Skeletal muscle satellite cell (primary cell): ENCODE measurements at regions not wholly inside any gene's neighbourhood (a gene's known extent, or its start where the extent isn't known, plus 50 kb on each side); places are given as distances from the start of the nearest gene placed in this dataset.

Experiments used
- H3K27me3 ChIP-seq: 2 replicates; pipeline ENCODE4 v1.7.0; 2013; ENCODE audit warnings: low read length; ENCODE audit not compliant: control insufficient read depth, insufficient read depth
- H3K36me3 ChIP-seq: 2 replicates; pipeline ENCODE4 v1.7.0; 2013; ENCODE audit warnings: mild to moderate bottlenecking, control low read depth, low read length; ENCODE audit not compliant: insufficient read depth
- H3K4me1 ChIP-seq: 2 replicates; pipeline ENCODE4 v1.7.0; 2013; ENCODE audit warnings: low read length; ENCODE audit not compliant: control insufficient read depth, insufficient read depth
- H3K4me2 ChIP-seq: 2 replicates; pipeline ENCODE4 v1.7.0; 2013; ENCODE audit warnings: mild to moderate bottlenecking, low read length
- H3K4me3 ChIP-seq: 2 replicates; pipeline ENCODE4 v1.7.0; 2013; ENCODE audit warnings: low read length
- H3K9ac ChIP-seq: 2 replicates; pipeline ENCODE4 v1.7.0; 2013; ENCODE audit warnings: mild to moderate bottlenecking, low read depth, low read length, moderate library complexity
- H3K9me3 ChIP-seq: replicated peaks from 2 replicates; pipeline ENCODE4 v1.7.0; 2013; ENCODE audit warnings: mild to moderate bottlenecking, control low read depth, low read length

DNA sequence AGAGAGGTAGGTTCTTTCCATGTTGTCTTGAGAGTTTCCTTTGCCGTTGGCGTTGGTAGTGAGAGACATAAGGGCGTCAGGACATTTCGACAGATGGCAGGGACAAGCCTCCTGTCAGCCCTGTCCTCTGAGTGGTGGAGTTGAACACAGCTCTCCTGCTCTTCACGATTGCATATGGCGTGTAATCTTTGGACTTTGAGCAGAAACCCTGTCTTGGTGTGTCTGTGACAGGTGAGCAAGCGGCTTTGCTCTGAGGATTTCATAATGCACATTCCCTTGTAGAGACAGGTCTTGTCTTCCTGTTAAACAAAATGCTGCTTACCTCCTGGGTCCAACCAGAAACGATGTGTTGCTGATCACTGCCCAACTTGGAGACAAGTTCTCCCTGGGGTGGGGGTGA is 146.5 kb downstream of the NXNL2 start:
- Histone ChIP-seq H3K4me3 (no peak overlapping the region), H3K27me3 (no peaks in the 10 kb centered on the region), H3K36me3 (no peaks in the 10 kb centered on the region), H3K4me2 (no peak overlapping the region), H3K9ac (no peak overlapping the region), H3K9me3 (no peaks in the 10 kb centered on the region), H3K4me1 (peaks cover 14% of the 10 kb centered on the region)

- Histone ChIP-seq H3K36me3 (no peaks in the 10 kb centered on the region), H3K27me3 (no peaks in the 10 kb centered on the region), H3K9me3 (no peaks in the 10 kb centered on the region), H3K4me2 (no peak overlapping the region), H3K4me3 (no peak overlapping the region), H3K4me1 (peaks cover 14% of the 10 kb centered on the region), H3K9ac (no peak overlapping the region)
These were observed 147.5 kb downstream of the NXNL2 start for GRCh38 chr9:88682431-88682831.

- H3K36me3 ChIP-seq = no peaks in the 10 kb centered on the region
- H3K27me3 ChIP-seq = no peaks in the 10 kb centered on the region
- H3K4me3 ChIP-seq = no peak overlapping the region
- H3K4me2 ChIP-seq = no peak overlapping the region
- no peaks in the 10 kb centered on the region for H3K9me3 ChIP-seq
- no peak overlapping the region for H3K9ac ChIP-seq
- H3K4me1 ChIP-seq = peaks cover 14% of the 10 kb centered on the region
These were observed 149.1 kb downstream of the NXNL2 start for GRCh38 chr9:88684046-88684445.

DNA sequence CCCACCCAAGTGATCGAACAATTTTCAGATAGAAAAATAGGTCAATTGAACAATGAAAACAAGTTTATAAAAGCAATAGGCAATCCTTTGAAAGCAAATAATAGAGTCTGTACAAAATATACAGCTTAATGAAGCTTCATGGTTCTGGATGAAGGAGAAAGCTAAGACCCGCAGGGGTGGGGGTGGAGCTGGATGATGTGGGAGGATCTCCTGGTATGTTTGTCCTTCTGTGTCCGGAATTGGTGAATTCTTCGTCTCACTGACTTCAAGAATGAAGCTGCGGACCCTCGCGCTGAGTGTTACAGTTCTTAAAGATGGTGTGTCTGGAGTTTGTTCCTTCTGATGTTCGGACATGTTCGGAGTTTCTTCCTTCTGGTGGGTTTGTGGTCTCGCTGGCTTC is 149.9 kb downstream of the NXNL2 start:
- Histone ChIP-seq H3K36me3 (no peaks in the 10 kb centered on the region), H3K27me3 (no peaks in the 10 kb centered on the region), H3K9ac (no peak overlapping the region), H3K4me3 (no peak overlapping the region), H3K9me3 (no peaks in the 10 kb centered on the region), H3K4me2 (no peak overlapping the region), H3K4me1 (peaks cover 11% of the 10 kb centered on the region)

DNA sequence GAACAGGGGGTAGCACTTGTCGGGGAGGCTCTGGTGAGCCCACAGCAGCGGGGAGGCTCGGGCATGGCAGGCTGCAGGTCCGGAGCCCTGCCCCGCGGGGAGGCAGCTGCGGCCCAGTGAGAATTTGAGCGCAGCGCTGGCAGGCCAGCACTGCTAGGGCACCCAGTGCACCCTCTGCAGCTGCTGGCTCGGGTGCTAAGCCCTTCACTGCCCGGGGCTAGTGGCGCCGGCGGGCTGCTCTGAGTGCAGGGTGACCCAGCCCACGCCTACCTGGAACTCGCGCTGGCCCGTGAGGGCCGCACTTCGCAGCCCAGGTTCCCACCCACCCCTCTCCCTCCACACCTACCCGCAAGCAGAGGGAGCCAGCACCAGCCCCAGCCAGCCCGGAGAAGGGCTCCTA is 151.0 kb downstream of the NXNL2 start:
- no peaks in the 10 kb centered on the region for H3K9me3 ChIP-seq

GRCh38 chr9:88689509-88690298 is 154.7 kb downstream of the NXNL2 start:
- Histone ChIP-seq H3K9me3 (peaks cover 3% of the 10 kb centered on the region), H3K27me3 (no peaks in the 10 kb centered on the region), H3K9ac (no peak overlapping the region), H3K4me1 (peaks cover 13% of the 10 kb centered on the region), H3K4me2 (no peak overlapping the region), H3K36me3 (no peaks in the 10 kb centered on the region), H3K4me3 (no peak overlapping the region)

More for the DNA sequence above, 151.0 kb downstream of the NXNL2 start:
- H3K9ac ChIP-seq = no peak overlapping the region
- H3K27me3 ChIP-seq = no peaks in the 10 kb centered on the region
- H3K4me2 ChIP-seq = no peak overlapping the region
- H3K4me1 ChIP-seq = peaks cover under 1% of the 10 kb centered on the region
- H3K36me3 ChIP-seq = no peaks in the 10 kb centered on the region
- H3K4me3 ChIP-seq = no peak overlapping the region

GRCh38 chr9:88690628-88691027 is 155.7 kb downstream of the NXNL2 start:
- H3K4me3 ChIP-seq = no peak overlapping the region
- no peak overlapping the region for H3K4me2 ChIP-seq
- no peaks in the 10 kb centered on the region for H3K36me3 ChIP-seq
- peaks cover 14% of the 10 kb centered on the region for H3K4me1 ChIP-seq
- peaks cover 3% of the 10 kb centered on the region for H3K9me3 ChIP-seq
- no peak overlapping the region for H3K9ac ChIP-seq
- no peaks in the 10 kb centered on the region for H3K27me3 ChIP-seq

DNA sequence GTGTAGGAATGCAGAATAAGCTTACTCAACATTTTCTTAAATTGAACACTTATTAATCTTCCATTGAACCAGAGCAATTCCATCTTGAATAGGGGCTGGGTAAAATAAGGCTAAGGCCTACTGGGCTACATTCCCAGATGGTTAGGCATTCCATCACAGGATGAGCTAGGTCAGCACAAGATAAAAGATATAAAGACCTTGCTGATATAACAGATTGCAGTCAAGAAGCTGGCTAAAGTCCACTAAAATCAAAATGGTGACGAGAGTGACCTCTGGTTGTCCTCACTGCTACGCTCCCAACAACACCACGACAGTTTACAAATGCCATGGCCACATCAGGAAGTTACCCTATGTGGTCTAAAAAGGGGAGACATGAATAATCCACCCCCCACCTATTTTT is 156.1 kb downstream of the NXNL2 start:
- Histone ChIP-seq H3K27me3 (no peaks in the 10 kb centered on the region), H3K9me3 (peaks cover 3% of the 10 kb centered on the region), H3K4me2 (no peak overlapping the region), H3K9ac (no peak overlapping the region), H3K4me3 (no peak overlapping the region), H3K36me3 (no peaks in the 10 kb centered on the region), H3K4me1 (peaks cover 14% of the 10 kb centered on the region)

DNA sequence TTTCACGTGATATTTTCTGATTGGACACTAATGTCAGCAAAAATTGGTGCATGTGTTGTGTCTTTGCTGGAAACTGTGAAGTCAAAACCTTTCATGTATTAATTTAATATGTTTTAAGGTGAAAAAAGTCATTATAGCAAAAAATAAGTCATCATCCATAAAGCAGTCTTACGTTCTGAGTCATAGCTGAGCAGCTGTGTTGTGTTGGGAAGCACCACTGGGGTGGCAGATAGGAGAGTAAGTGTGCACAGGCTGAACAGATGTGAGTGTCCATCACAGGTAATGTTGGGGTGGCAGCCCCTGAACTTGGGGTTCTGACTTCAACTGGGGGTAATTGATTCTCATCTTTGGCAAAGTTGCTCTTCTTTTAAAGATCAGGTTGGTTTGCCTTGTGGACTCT is 156.8 kb downstream of the NXNL2 start:
- peaks cover 14% of the 10 kb centered on the region for H3K4me1 ChIP-seq
- no peaks in the 10 kb centered on the region for H3K27me3 ChIP-seq
- no peak overlapping the region for H3K4me2 ChIP-seq
- H3K9ac ChIP-seq = no peak overlapping the region
- H3K36me3 ChIP-seq = no peaks in the 10 kb centered on the region
- H3K9me3 ChIP-seq = peaks cover 3% of the 10 kb centered on the region
- H3K4me3 ChIP-seq = no peak overlapping the region

GRCh38 chr9:88692827-88693226 is 157.8 kb downstream of the NXNL2 start:
- peaks cover 14% of the 10 kb centered on the region for H3K4me1 ChIP-seq
- H3K4me3 ChIP-seq = no peak overlapping the region
- H3K9me3 ChIP-seq = peaks cover 3% of the 10 kb centered on the region
- no peaks in the 10 kb centered on the region for H3K36me3 ChIP-seq
- H3K4me2 ChIP-seq = no peak overlapping the region
- no peaks in the 10 kb centered on the region for H3K27me3 ChIP-seq
- no peak overlapping the region for H3K9ac ChIP-seq

- no peaks in the 10 kb centered on the region for H3K36me3 ChIP-seq
- peak overlapping the region; percentile 68 for H3K4me2 ChIP-seq
- H3K4me1 ChIP-seq = peaks cover 14% of the 10 kb centered on the region
- H3K9me3 ChIP-seq = peaks cover 3% of the 10 kb centered on the region
- H3K9ac ChIP-seq = no peak overlapping the region
- H3K4me3 ChIP-seq = peak overlapping the region; percentile 31
- no peaks in the 10 kb centered on the region for H3K27me3 ChIP-seq
These were observed 159.6 kb downstream of the NXNL2 start for GRCh38 chr9:88694625-88695024.

DNA sequence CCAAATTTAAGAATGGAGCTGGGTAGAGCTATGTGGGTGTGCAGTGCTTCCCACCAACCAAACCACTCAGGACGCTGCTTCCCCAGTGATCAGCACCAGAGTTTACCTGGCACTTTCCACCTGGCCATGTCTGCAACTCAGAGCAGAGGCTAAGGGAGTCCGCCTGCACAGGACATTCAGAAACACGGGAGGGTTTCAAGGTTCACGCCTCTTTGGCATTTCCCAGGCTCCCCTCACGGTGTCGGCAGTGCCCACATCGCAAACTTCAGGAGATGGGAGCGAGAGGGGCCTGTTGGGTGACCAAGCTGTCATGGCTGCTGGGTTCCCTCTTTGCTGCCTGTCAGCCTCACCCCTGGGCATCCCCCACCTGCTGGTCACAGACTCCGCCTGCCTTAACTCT is 161.5 kb downstream of the NXNL2 start:
- H3K4me1 ChIP-seq = peaks cover 13% of the 10 kb centered on the region
- no peaks in the 10 kb centered on the region for H3K36me3 ChIP-seq
- no peaks in the 10 kb centered on the region for H3K27me3 ChIP-seq
- no peak overlapping the region for H3K4me2 ChIP-seq
- H3K9me3 ChIP-seq = peaks cover 3% of the 10 kb centered on the region
- H3K9ac ChIP-seq = no peak overlapping the region
- no peak overlapping the region for H3K4me3 ChIP-seq
